GM21737 (cell line): ENCODE measurements at regions not wholly inside any gene's neighbourhood (a gene's known extent, or its start where the extent isn't known, plus 50 kb on each side); places are given as distances from the start of the nearest gene placed in this dataset.
"Not testable (repeated sequence)": the region's sequence is repeated elsewhere in the genome, so short reads cannot be mapped to it uniquely, and the experiment has no call there.

Experiments used
- ATAC-seq: cut with Tn5 transposase; IDR thresholded peaks from one replicate; pipeline ENCODE4 v1.9.1; 2021; ENCODE audit warnings: mild to moderate bottlenecking, moderate library complexity; ENCODE audit not compliant: unreplicated experiment

DNA sequence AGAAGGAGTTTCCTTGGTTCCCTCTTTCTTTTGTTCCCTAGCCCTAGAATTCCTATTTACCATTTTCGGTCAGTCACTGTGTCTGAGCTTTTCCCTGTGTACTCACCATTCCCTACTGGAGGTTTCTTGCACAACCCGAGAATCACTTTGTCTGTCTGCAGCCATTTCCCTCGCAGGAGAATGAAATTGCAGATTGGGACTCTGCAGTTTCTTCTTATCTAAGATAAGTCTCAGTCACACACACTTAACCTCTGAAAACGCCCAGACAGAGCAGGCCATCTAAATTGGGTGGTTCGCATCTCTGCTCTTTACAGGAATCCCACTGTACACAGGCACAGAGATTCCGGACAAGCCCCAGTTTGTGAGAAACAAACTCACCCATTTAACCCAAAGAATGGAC is 58.6 kb upstream of the CNTNAP2 start:
- no peak for ATAC-seq

DNA sequence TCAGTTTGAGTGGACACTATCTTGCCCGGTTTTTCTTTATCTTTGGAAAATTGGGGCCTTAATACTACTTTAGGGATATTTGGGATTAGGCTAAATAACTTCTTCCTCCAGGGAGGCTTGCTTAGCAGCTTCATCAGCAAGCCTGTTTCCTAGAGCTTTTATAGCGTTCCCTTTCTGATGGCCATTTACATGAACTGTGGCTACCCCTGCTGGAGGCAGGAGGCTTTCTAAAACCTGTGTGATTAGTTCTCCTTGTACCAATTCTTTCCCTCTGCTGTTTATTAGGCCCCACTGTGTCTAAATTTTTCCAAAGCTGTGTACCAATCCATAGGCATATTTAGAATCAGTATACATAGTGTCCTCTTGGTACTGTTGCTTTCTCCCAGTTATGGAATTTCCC is 61.7 kb upstream of the CNTNAP2 start:
- no peak for ATAC-seq

DNA sequence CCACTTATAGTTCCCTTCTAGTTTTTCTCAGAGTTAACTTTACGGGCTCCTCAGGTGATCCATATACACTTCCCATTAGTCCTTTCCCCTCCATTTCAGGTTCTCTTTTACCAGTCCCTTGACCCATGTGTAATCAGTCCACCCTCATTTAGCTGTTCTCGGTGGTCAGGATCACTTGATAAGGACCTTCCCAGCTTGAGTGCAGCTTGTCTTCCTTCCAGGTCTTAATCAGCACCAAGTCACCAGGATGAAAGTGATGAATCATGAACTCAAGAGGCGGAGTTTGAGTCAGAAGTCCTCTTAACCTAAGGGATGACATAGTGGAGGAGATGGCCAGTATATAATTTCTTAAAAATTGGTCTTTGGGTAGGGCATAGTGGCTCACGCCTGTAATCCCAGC is 63.1 kb upstream of the CNTNAP2 start:
- ATAC-seq = no peak

DNA sequence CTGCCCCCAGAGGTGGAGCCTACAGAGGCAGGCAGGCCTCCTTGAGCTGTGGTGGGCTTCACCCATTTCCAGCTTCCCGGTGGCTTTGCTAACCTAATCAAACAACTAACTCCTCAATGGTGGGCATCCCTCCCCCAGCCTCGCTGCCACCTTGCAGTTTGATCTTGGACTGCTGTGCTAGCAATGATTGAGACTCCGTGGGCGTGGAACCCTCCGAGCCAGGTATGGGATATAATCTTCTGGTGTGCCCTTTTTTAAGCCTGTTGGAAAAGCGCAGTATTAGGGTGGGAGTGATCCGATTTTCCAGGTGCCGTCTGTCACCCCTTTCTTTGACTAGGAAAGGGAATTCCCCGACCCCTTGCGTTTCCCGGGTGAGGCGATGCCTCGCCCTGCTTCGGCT is 73.3 kb upstream of the CNTNAP2 start:
- not testable (repeated sequence) for ATAC-seq

DNA sequence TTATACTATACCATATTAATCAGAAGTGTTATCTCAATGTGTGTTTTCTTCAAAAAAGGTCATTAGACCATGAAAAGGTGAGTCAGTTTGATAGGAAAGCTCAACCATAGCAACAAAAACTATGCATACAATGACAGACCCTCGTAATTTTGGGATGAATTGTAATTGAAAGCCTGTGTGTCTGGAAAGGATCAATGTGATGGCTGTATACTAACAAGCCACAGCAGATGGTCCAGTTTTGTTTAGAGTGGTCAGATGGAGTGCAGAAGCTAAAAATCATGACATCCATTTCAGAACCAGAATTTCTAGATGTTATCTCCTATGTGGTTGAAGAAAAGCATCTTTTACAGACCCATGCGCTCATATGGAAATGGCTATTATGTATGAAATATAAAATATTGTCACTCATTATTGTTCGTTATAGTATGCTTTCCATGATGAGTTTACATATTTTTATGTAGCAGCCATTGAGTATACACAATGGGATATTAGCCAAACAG is 88.3 kb upstream of the CNTNAP2 start:
- ATAC-seq = no peak

DNA sequence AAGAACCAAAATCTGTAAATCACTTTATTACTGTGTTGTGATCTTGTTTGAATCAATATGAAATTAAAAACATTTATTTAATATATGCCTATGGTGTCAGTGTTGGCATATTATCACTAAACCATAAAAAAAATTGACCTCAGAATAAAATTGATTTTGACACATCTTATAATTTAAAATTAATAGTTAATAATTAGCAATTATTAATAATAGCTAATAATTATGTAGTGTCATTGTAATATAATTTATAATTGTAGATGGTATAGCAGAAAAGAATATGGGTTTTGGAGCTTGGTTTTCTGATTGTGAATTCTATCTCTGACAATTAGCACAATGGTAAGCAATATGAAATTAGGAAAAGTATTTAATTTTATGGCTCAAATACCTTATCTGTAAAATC is 89.4 kb upstream of the CNTNAP2 start:
- no peak for ATAC-seq

DNA sequence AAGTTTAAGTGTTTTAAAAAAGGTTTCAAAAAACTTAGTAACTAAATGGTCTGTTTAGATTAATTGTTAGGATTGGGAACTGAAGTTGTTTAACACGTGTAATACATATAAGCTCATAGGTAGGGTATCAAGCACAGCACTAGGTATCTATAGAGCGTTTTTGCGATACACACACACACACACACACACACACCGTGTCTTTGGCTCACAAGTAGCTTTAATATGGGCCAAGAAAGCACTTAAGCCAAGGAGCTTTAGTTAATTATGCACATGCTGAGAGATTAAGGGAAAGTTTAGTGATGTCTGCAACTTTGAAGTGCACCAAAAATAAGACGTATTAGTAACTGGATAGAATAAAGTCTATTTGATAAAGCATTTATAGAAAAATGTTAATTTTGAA is 93.8 kb upstream of the CNTNAP2 start:
- ATAC-seq = no peak

DNA sequence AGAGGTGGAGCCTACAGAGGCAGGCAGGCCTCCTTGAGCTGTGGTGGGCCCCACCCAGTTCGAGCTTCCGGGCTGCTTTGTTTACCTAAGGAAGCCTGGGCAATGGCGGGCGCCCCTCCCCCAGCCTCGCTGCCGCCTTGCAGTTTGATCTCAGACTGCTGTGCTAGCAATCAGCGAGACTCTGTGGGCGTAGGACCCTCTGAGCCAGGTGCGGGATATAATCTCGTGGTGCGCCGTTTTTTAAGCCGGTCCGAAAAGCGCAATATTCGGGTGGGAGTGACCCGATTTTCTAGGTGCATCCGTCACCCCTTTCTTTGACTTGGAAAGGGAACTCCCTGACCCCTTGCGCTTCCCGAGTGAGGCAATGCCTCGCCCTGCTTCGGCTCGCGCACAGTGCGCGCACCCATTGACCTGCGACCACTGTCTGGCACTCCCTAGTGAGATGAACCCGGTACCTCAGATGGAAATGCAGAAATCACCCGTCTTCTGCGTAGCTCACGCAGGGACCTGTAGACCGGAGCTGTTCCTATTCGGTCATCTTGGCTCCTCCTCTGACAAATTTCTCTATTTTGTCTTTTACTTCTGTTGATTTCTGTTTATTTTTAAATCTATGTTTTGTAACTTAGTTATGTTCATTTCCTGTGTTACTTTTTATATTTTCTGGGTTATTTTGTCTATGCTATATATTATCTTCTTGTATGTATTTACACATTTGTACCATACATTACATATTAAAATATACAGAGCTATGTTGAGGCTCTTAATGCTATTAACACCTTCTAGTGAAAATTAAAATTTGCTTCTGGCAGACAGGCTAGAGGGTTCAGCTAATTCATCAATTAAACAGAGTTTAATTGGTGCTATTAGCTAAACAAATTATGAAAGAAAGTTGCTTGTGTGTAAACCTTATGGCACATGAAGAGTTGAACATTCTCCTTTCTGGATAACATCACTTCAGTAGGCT is 97.3 kb upstream of the CNTNAP2 start:
- not testable (repeated sequence) for ATAC-seq

DNA sequence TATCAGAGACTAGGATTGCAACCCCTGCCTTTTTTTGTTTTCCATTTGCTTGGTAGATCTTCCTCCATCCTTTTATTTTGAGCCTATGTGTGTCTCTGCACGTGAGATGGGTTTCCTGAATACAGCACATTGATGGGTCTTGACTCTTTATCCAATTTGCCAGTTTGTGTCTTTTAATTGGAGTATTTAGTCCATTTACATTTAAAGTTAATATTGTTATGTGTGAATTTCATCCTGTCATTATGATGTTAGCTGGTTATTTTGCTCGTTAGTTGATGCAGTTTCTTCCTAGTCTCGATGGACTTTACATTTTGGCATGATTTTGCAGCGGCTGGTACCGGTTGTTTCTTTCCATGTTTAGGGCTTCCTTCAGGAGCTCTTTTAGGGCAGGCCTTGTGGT is 99.2 kb upstream of the CNTNAP2 start:
- not testable (repeated sequence) for ATAC-seq

DNA sequence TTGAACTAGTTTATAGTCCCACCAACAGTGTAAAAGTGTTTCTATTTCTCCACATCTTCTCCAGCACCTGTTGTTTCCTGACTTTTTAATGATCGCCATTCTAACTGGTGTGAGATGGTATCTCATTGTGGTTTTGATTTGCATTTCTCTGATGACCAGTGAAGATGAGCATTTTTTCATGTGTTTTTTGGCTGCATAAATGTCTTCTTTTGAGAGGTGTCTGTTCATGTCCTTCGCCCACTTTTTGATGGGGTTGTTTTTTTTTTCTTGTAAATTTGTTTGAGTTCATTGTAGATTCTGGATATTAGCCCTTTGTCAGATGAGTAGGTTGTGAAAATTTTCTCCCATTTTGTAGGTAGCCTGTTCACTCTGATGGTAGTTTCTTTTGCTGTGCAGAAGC is 102.4 kb upstream of the CNTNAP2 start:
- not testable (repeated sequence) for ATAC-seq

DNA sequence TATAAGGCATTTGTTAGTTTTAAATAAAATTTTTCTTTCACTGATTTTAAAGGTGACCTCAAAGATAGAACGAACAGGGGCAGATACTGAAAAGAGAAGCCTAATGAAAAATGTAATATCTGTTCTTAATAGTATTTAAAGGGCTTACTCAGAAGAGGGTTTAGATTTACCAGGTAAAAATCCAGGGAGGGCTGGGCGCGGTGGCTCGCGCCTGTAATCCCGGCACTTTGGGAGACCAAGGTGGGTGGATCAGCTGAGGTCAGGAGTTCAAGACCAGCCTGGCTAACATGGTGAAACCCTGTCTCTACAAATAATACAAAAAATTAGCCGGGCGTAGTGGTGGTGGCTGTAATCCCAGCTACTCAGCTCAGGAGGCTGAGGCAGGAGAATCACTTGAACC is 108.3 kb upstream of the CNTNAP2 start:
- ATAC-seq = no peak

DNA sequence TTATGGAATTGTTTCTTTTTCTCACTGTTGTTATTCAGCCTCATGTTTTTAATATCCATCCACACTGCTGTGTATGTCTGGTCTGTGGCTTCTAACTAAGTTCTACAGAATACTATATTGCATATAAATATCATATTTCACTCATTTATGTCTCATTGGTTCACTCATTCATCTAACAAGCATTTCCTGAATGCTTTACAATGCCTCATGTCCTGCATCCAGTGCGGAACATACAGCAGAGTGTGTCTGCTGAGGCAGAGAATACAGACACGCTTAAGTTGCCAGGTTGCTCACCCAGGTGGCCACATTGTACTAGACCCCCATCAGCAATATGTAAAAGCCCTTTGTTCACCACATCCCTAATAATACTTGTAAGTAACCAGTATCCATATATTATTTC is 111.8 kb upstream of the CNTNAP2 start:
- no peak for ATAC-seq

DNA sequence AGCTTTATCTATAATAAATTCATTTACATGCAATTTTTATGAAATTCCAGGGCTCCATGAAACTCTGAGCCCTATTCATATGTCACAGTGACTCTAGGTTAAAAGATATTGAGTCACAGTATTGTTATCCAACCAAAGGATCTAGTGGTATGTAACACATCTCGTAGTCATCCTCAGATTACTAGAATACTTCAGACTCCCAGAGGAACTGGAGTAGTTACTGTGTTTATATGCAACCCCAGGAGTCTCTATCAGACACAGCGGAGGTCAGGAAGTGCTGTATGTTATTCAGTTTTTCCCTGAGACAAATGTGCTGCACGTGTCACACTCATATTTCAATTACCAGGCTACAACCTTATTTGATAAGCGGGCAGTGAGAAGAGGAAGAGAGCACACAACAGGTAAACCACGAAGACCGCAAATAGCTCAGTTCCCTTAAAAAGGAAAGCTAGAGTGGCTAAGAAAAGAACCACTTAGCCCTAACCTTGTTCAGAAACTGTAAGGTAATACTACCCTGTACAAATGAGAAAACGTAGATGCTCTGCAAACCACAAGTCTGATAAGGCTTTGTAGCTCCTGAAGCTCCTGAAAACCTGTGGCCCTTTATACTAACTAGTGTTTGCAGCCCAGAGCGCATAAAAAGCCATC is 114.0 kb upstream of the CNTNAP2 start:
- peak; percentile 99 for ATAC-seq

DNA sequence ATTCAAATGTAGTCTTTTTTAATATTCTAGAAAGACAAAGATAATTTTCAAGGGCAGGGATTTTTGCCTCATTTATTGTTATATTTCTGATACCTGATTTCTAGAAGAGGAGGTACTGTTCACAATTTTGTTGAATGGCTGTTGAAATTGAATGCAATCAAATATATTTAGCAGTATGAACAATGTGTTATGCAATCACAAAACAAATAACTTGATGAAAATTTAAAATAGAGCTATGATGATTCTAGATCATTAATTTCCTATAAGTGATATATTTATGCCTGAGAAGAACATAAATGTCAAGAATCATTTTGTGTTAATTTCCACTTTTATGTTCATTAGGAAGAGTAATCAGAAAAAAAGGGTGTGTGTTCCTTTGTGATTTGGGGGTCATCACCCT is 114.6 kb upstream of the CNTNAP2 start:
- ATAC-seq = no peak

DNA sequence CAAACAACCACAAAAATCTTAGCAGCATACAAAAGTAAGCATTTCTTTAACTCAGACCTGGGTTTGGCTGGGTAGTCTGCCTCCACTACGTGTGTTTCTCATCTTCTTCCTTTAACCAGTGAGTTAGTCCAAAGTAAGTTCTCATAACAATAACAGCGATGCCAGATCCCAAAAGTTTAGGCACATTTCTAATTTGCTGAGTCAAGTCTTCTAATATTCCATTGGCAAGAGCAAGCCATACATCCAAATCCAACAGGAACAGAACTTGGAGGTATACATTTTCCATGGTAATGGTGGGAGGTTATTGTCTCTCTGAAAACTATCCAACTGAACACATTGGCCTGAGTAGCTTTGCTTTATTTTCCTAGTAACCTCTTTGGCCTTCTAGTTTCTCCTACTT is 115.7 kb upstream of the CNTNAP2 start:
- ATAC-seq = no peak

DNA sequence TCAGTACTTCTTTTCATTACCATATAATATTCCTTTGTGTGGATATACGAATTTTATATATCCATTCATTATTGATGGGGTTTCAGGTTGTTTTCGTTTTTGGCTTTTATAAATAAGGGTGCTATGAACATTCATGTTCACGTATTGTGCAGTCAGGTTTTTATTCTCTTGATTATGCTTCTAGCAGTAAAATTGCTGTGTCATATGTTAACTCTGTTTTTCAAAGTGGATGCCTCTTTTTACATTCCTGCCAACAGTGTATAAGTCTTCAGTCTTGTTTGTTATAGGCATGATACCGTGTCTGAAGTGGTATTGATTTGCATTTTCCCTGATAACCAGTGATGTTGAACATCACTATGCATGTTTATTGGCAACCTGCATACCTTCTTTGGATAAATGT is 127.1 kb upstream of the CNTNAP2 start:
- no peak for ATAC-seq

DNA sequence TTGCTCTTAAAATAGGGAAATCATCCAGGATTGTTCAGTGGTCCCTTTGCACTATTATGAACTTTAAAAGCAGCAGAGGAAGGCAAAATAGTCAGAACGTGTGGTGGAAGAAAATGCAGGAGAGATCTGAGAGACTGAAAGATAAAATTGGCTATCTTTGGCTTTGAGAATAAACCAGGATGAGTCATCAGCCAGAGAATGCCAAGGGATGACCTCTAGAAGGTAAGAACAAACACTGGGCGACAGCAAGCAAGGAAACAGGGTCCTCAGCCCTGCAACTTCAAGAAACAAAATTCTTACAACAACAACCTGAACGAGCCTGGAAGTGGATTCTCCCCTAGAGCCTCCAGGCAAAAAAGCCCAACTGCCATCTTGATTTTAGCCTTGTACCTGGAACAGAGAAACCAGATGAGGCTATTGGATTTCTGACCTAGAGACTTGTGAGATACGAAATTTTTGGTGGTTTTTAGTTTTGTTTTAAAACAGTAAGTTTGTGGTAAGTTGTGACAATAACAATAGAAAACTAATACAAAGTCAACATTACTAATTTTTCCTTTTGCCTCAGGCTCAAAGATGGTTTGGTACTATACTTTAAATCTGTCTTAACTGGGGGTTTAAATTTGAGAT is 130.2 kb upstream of the CNTNAP2 start:
- ATAC-seq = no peak

DNA sequence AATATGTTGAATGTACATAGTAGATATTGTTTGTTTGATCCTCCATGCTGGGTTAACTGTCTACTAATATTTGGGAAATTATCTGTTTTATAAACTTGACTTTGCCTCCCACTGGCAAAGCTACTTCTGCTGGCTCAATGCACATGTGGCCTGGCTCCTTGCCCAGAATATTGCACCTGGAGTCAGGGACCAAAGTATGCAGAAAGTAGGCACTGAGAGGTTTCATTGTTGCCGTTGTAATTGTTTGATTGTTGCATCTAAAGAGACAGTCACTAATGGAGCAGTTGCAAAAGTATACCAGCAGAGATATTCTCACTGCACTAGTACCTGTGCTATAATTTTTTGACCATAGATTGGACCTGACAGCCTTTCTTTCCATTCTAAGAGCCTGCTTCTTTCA is 137.8 kb upstream of the CNTNAP2 start:
- ATAC-seq = no peak

DNA sequence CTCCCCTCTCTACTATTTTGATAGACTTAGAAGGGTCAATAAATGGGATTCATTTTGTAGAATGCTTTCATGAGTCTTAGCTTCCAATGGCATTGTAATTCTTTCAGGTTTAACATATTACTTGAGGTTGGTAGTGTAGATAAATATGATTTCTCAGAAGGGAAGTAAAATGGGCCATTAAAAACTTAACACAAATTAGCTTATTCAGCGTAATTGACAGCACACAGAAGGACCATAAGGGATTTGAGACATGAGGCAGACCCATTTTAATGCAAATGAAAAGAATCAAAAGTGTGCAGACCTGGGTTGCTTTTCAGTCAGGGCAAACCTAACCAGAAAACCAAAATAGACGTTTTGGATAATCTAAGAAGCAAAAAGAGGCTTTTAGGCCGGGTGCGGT is 156.6 kb upstream of the CNTNAP2 start:
- ATAC-seq = no peak

DNA sequence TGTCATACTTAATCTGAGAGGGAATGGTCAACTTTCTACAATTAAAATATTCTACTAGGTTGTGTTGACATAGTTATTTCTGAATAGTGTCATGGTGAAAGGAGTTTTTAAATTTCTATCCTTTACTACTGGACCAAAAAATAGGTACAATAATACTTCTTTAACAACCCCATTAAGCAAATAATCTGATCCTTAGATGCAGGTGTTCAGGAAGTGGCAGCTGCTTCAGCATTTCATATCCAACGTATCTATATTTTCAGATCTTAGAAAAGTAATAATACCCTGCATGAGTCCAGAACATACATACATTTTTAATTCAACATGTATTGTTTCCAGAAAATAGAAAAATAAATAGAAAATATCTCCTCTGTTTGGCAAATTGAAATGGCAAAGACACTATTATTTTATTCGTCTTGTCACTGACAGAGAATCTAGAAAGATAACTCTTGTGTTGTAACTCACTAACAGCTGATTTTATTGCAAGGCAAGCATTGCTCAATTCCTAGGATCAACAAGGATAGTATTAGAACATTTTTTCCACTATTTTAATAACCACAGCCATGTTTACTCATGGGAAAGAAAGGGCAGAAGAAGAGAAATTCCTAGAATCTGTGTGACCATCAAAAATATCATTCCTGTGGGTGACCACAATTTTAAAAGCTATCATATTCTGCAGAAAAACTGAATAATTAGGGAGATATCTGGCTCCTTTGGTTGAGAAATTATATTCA is 159.3 kb upstream of the CNTNAP2 start:
- no peak for ATAC-seq

DNA sequence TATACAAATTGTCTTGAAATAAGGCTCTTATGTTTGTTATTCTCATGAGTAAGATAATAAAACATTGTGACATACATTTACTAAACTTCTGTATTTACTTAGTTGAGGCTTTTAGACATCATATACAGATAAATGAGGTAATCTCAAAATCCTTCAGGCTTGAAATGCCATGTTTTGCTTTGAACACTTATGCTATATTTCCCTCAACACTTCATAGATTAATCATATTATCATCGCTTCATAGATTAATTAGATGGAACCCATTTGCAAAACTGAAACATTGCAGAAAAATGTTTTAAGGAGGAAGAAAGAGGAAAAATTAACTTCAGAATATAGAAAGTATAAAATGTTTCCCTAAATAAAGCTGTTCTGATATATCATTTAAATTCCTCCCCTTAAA is 165.0 kb upstream of the CNTNAP2 start:
- no peak for ATAC-seq
